Vagina (tissue), 2 donors: ENCODE measurements at regions not wholly inside any gene's neighbourhood (a gene's known extent, or its start where the extent isn't known, plus 50 kb on each side); places are given as distances from the start of the nearest gene placed in this dataset.

Source experiments
- POLR2A ChIP-seq, 2 donors: fragments of 450-650 bp; IDR thresholded peaks; one replicate each; pipeline ENCODE4 v1.6.1; 2017; ENCODE audit warnings: antibody characterized with exemption in 2 of 2, mild to moderate bottlenecking in 2 of 2, moderate library complexity in 2 of 2
- POLR2AphosphoS5 ChIP-seq, 2 donors: sonication (generic); formaldehyde crosslinking; IDR thresholded peaks; one replicate each; pipeline ENCODE4 v1.9.0; 2017; ENCODE audit warnings: antibody characterized with exemption in 2 of 2, mild to moderate bottlenecking in 2 of 2, low read depth in 1 of 2; ENCODE audit not compliant: insufficient read depth in 1 of 2
- TF ChIP-seq, protein P1 (sequence below), 3 experiments: fragments of 450-650 bp in 2 of 3; fragments of 200-600 bp in 1 of 3; sonication (generic) in 1 of 3; IDR thresholded peaks; one replicate each; pipeline ENCODE4 v1.5.1; 2017 to 2019; ENCODE audit warnings: antibody characterized with exemption in 3 of 3, mild to moderate bottlenecking in 2 of 3, moderate library complexity in 2 of 3

DNA sequence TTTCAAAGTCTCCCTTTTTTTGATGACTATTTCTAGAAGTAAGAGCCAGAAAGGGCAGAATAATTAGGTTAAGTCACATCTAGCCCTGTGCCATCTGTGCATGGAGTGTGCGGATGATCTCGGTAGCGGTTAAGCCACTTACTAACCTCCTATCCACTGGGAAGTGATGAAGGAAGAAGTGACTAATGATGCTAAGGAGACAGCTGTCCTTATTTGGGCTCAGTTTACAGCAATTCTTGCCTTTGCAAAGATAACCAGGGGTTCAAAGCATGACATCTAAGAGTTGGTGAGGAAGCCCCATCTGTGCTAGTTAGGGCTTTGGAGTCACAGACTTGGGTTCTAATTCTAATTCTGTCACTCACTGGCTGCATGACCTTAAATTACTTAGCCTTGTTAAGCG lies 62.4 kb upstream of the RREB1 start:
- TF ChIP-seq POLR2AphosphoS5 (IDR thresholded peaks at IDR 0.05; ENCODE audit: insufficient read depth in 1 of 2, low read depth in 1 of 2) (no peak), POLR2A (IDR thresholded peaks at IDR 0.05) (no peak)
- TF ChIP-seq, protein P1, sequence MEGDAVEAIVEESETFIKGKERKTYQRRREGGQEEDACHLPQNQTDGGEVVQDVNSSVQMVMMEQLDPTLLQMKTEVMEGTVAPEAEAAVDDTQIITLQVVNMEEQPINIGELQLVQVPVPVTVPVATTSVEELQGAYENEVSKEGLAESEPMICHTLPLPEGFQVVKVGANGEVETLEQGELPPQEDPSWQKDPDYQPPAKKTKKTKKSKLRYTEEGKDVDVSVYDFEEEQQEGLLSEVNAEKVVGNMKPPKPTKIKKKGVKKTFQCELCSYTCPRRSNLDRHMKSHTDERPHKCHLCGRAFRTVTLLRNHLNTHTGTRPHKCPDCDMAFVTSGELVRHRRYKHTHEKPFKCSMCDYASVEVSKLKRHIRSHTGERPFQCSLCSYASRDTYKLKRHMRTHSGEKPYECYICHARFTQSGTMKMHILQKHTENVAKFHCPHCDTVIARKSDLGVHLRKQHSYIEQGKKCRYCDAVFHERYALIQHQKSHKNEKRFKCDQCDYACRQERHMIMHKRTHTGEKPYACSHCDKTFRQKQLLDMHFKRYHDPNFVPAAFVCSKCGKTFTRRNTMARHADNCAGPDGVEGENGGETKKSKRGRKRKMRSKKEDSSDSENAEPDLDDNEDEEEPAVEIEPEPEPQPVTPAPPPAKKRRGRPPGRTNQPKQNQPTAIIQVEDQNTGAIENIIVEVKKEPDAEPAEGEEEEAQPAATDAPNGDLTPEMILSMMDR (IDR thresholded peaks at IDR 0.05): no peak
